Right hindlimb (tissue), 1 donor: ENCODE measurements at regions not wholly inside any gene's neighbourhood (a gene's known extent, or its start where the extent isn't known, plus 50 kb on each side); places are given as distances from the start of the nearest gene placed in this dataset.
"Not testable (repeated sequence)": the region's sequence is repeated elsewhere in the genome, so short reads cannot be mapped to it uniquely, and the experiment has no call there.

Experiments used
- DNase-seq: peaks from one replicate; pipeline ENCODE4 v3.0.0-alpha.2; 2018

DNA sequence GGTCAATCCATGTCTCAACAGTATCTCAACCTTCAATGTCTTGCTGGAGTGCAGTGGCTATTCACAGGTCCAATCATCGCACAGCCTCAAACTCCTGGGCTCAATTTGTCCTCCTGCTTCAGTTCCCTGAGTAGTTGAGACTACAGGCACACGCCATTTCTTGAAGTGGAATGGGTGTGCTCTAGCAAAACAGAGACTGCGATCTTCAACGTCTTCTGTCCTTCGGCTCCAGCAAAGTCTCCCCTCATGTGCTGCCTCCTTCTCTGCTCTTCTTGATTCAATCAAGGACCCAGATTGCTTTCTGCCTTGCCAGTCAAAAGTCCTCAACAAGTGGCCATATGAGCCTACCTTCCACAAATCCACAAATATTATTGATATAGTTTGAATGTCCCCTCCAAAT lies 466.7 kb upstream of the MIR17HG start:
- no peak for DNase-seq

DNA sequence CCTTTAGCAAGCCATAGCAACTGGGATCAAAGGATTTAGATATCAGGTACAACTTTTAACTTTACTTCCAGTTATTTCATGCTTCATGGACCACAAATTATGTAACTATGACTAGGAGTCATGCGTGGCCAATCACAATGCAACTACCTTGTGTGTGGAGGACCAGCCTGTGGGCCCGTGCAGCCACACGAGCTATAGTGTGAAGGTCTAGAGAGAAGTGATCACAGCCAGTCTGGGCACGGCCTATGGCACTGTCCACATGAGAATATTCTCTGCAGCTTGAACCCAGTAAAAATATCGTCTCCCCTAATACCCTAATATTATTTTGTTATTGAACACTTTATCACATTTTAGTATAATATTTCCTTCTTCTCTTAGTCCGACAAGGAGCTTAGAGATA lies 464.9 kb upstream of the MIR17HG start:
- no peak for DNase-seq

DNA sequence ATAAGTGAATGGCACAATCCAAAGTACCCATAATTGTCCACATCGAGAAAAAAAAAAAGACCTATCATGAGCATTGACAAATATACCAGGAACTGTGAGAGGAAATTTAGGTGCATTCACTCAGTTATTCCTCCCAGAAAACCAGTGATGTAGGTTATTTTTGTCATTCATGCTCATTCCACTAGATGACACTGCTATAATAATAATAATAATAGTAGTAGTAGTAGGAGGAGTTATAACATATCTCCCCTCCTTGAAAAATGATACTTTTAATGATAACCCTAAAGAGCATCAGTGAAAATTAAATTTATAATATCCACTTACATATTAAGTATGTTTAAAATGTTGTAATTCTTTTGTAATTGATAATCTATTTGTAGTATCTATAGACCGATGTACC lies 463.9 kb upstream of the MIR17HG start:
- no peak for DNase-seq

DNA sequence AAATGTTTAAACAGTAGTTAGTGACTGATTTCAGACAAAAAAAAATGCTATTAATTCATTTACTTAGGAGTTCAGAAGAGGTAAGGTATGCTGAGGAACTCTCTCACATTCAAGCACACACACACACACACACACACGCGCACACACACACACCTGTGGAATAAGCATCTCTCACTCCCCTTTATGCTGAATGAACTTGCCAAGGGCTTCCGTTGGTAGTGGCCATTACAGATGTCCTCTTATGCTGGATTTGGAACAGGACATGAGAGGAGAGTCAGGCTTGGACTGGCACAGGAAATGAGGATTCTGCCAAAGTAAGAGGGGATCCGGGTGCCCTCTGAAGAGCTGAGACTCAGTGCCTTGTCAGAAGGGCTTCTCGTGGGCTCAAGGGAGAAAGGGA lies 463.4 kb upstream of the MIR17HG start:
- no peak for DNase-seq

DNA sequence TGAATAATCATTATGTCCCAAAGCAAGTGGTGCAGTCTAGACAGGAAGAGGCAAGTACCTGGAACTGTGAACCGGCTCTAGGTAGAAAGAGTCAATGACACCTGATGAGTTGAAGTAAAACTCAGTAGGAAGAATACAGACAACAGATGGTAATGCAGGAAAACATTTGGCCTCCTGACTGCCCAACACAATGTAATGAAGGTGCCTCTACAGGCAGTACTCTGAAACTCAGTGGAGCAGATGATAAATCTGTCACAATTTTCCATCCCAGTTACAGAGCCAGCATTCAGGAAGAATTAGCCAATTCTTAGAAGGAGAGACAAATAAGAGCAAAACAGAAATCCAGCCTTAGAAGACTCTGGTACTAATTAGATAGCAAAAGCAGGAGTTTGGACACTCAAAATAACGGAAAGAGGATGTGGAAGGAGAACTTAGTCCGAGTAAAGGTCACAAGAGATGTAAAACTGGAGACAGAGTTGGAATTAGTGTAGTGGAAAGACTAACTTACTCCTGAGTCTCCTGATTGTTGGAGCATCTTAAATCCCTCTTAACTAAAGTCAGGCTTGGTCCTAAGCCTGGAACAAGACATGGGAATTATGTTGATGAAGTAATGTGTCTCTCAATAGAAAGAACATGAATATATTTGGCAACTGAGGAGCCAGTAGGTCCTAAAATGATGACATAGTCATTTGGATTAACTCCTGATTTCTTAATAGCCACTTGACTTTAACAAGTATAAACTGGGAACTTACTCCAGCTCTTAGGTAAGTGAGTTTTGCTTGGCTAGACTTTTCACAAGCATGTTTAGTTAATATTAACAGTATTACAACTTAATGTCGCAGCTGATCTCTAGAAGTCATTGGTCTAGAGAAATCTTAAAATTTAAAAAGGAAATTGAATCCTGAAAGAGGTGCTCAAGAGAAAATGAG lies 457.3 kb upstream of the MIR17HG start:
- DNase-seq: no peak

DNA sequence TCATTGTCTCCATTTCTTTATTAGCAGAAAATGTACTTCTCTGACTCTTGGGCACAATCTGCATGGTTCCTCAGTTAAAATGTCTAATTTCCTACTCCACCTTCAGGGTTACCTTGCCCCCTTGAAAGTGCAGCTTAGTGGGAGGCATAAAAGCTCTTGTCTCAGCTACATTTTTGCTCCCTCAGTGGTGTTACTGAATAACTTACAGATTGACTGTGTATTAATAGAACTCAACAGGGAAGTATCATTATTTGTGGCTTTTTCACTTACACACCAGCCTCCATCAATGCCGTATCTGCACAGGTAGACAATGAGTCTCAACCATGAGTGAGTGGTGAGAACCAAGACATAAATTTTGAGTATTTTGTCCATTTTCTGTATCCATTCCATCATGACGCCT lies 456.2 kb upstream of the MIR17HG start:
- no peak for DNase-seq

DNA sequence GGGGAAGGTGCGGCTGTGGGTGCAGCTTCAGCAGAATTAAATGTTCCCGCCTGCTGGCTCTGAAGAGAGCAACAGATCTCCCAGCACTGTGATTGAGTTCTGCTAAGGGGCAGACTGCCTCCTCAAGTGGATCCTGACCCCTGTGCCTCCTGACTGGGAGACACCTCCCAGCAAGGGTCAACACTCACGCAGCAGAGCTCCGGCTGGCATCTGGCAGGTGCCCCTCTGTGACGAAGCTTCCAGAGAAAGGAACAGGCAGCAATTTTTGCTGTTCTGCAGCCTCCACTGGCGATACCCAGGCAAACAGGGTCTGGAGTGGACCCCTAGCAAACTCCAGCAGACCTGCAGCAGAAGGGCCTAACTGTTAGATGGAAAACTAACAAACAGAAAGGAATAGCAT lies 454.3 kb upstream of the MIR17HG start:
- not testable (repeated sequence) for DNase-seq

DNA sequence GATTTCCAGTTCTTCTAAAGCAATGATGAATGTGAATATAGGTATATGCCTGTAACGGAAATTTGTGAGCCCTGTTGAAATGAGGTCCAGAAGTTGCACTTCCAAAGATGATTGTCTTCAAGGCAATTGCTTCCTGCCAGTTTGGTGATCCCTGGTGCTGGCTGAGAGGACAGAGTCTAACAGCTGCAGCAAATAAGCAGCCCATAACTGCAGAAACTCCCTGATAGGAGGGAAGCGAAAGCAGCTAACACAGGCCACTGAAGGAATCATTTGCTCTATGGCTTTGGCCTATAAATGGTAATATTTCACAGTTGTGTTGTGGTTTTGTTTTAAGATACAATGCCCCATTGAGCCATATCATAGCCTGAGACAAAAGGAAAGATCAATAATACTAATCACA lies 451.5 kb upstream of the MIR17HG start:
- no peak for DNase-seq

DNA sequence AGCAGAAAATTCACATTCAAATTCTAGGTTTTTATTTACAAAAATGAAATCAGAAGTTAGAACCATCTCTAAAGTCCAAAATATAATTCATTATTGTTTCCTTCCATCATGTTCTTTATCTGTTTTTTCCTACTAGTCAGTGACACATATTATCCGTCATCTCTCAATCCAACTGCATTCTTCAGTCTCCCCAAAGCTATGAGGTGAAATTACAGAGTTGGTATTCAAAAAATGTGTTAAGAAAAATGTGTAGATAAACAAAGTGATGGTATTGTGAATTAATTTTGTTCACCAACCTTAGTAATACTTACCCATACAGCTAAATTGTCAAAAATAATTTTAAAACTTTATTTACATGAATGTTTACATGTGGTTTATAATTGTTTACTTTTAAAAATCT lies 448.7 kb upstream of the MIR17HG start:
- no peak for DNase-seq

DNA sequence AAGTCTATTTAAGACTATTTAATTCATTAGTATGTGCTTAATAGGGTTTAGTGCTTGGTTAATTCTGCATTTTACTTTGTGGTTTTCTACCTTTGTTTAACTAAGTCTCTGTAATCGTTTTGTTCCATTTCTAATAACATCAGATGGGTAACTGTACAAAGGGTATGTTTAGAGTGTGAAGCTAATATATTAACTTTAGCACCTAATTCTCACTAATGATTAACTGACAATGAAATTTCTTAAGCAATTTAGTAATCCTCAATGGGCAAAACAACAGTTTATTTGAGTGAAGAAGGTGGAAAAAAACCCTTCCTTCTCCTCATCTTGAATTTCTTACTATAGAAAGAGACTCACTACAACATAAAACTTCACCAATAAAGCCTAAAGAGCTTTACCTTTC lies 448.1 kb upstream of the MIR17HG start:
- no peak for DNase-seq

DNA sequence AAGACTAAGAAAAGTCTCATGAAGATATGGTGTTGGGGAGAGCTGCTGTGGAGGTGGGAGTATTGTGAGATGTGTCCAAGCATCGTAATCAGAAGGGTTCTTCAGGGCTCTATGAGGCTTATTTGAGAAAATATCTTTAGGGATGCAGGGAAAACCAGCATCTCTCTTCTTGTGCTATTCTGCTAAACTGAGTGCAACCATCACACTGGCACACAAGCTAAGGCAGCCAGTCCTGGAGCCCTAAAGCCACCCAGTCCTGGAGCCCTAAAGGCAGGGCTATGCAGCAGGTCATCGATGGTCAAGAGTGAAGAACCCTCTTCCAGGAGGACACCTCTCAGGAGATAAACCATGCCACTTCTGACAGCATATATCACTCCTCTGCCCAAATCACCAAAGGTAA lies 445.2 kb upstream of the MIR17HG start:
- no peak for DNase-seq

DNA sequence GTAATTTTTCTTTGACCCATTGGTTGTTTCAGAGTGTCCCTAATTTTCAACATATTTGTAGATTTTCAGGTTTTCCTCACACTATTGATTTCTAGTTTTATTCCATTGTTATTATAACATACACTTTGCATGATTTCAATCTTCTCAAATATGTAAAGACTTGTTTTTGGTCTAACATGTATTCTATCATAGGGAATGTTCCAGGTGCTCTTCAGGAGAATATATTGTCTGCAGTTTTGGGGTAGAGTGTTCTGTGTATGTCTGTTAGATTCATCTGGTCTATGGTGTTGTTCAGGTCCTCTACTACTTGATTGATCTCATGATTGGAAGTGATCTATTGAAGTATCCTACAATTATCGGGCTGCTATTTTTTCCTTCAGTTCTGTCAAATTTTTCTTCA lies 440.9 kb upstream of the MIR17HG start:
- no peak for DNase-seq

DNA sequence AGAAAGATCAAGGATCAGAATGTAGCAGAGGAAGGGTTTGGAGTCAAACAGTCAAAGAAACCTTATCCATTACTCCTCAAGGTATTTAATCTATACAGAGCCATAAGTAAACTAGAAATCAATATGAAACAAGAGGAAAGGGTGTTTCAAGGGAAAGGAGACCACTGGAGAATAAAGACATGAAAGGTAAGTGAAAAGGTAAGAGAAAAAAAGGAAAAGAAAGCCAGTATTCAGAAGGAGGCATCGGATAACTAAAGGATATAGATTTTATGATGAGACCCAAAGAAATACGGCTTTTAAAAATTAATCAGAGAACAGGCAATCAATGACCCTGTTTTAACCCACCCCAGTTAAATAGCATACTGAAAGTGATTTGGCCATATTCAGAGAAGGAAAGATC lies 438.7 kb upstream of the MIR17HG start:
- no peak for DNase-seq

DNA sequence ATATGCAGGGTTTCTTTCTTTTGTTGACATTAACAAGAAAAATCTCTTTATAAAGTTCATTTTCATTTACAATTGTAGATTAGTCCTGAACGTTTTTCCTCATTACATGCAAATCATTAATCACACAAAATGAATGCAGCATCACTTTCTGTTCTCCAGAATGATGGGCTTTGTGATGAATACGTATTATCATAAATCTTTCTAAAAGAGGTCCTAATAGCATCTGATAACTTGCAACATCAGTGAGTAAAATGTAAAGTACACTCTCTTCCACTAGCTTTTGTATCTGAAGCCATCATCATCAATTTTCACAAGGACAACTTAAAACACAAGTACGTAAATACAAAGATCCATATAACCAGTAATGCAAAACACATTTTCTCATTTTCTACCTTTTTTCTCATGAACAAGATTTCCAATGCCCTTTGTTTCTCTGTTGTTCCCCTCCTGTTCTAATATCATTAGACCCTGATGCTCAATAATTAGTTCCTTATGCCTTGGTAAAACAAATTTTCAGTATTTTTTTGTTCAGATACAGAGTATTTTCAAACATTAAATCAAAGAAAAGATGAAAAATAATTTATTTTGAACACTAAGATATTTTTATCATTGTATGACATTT lies 437.4 kb upstream of the MIR17HG start:
- no peak for DNase-seq

DNA sequence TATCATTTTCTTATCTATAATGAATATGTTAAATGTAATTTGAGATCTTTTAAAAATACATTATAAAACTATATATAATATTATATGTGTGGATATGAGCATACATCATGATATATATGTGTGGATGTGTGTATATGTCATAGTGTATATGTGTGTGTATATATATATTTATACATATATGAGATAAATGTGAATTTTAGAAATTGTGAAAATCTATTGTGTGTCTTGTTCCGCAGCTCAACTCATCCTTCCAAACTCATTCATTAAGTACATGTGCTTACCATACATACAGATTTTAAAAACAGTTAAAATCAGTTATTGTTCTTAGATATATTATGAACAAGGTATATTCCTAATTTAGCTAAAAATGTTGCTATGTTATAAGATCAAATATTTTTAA lies 435.2 kb upstream of the MIR17HG start:
- DNase-seq: no peak

DNA sequence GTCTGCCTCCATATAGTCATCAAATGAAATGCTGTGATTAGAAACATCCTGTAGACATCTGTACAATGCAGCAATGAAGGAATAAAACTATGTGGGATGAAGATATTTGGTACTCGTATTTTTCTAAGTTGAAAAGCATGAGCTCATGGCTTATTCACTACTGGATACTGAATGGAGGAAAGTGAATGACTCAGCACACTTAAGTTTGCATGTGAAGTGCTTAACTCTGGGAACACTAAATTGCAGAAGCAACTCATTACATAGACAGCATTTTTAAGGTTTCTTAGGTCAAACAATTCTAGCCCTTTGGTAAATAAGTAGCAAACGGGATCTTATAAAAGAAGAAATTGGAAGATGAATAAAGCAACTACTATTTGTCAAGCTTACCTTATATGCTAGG lies 429.0 kb upstream of the MIR17HG start:
- DNase-seq: no peak

DNA sequence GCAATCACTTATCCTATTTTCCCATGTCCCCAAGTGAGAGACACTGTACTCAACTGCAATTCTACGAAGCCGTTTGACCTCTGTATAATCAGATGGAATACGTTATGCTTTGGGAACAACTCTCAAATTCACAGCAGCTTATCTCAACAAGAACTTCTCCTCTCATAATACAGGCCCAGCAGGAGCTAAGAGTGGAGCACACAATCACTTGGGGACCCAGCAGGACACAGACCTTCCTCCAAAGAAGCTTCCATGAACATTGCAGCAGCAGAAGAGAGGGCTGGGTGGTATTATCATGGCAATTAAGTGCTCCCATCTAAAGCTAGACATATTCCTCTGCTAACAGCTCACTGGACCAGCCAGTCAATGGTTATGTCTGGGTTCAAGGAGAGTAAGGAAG lies 428.3 kb upstream of the MIR17HG start:
- DNase-seq: no peak

DNA sequence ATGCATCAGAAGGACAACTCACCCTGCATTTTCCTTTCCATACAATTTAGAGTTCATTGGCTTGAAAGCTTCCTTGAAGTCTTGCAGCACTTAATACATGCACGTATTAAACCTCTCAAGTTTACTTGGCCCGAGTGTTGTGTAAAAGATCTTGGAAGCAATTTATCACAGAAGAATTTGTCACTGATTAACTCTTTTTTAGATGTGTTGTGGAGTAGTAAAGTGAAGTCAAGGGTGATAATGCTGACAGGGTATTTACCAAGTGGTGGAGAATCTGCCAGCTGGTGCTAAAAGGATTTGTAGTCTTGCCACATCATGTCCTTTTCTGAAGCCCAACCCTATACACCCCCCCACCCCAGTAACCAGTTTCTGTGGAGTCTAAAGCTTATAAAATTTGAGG lies 421.0 kb upstream of the MIR17HG start:
- DNase-seq: no peak

DNA sequence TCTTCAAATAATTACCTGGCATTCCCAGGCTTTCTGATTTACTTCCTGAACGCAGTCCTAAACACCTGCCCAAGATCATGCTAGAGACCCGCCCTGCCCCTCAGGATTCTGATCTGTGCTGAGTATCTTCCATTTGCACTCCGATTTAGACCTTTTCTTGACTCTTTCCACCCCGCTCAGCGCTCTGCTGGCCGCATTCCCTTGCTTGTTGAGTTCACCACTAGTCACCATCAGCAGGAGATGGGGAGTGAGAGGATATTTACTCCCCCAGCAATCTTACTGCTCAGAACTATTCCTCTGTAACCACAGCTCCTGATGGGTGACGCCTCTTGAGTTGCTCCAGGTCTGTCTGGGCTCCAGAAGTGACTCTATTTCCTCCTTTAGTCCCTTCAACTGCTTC lies 419.4 kb upstream of the MIR17HG start:
- DNase-seq: no peak

DNA sequence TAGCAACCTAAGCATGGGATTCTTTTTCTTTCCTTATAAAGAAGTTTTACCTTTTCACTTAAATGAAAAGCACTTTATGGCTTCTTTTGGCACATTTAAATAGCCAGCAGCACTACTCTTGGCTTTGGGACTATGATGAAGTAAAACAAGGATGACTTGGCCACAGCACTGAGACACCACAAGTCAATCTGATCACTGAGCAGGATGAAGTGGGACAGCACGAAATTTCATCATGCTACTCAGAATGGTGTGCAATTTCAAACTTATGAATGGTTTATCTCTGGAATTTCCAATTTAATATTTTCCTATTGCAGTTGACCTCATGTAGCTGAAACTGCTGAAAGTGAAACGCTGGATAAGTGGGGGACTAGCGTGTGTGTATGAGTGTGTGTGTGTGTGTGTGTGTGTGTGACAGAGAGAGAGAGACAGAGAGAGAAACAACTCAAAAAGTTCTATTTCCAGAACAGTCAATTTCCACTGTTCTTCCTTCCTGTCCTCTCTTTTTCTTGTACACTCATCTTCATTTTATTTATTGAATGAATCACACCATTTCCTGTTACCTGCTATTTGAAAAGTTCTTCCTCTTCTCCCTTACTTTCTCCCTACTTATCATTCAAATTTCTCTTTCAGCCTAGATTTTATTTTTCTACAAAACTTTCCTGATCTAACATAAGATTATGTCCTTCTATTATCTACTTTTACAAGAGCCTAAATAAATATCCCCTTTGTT lies 414.2 kb upstream of the MIR17HG start:
- DNase-seq: no peak

DNA sequence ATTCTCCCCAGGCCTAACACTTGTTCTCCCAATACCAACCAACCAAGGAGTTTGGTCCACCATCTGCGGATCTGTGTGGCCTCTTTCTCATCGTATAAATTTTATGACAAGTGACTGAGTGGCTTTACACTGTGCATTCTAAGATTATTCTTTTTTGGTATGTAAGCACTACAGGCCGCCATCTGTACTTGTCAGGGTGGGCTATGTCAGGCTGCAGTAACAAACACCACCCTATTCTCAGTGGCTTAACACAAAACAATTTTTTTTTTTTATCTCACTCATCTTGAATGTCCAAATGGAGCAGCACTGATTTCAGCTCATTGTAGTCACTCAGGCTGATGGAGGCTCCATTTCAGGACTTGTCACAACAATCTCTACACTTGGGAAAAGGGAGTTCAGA lies 412.7 kb upstream of the MIR17HG start:
- DNase-seq: no peak

DNA sequence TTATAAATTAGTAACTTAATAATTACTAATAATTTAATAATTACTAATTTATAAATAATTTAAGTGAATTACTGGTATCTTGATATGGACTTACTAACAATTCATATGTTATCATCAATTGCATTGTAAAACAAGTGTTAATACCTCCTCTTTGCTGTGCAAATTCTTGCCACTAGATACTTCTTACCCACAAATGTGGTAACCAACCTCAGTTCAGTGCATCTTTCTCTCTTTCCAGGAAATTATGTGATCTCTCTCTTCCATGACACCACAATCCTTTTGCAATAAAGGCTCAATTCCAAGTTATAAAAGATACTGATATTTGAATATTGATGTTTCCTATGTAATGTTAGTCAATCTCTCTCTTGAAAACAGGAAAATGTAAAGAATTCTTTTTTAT lies 408.6 kb upstream of the MIR17HG start:
- no peak for DNase-seq

DNA sequence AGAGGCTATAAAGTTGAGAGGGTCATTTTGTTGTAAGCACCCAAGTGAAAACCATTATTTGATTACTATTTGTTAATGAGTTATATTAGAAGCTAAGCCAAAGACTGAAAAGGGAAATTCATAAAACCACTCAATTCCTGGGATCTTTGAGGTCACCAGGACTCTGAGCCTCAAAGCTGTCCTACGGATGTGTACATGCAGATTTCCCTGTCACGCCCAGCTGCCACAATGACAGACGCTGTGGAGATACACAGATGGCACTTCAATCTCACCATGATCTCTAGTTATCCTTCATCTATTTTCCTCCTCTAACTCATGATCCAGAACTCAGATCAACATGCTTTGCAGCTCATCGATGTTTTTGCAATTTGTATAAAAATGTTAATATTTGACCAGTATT lies 403.5 kb upstream of the MIR17HG start:
- DNase-seq: no peak

DNA sequence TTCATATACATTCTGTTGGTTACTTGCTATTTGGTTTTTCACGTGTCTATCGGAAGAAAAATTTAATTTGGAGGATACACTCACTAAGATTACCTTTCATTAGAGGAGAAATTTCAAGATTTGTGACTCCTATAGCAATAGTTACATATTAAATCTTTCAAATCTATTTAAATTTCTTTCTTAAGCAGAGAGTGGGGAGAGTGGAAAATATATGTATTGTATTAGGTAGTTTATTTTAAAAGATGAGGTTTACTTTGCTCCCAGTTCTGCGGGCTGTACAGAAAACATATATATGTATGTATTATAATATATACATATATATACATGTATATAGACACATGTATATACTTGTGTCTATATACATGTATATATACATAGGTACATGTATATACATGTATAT lies 402.3 kb upstream of the MIR17HG start:
- DNase-seq: not testable (repeated sequence)
